DOHH2 (cell line): ENCODE measurements at regions not wholly inside any gene's neighbourhood (a gene's known extent, or its start where the extent isn't known, plus 50 kb on each side); places are given as distances from the start of the nearest gene placed in this dataset.

ENCODE experiments used
- H3F3A ChIP-seq: fragments of 200-600 bp; sonication (generic), shearing (Covaris generic); 2 replicates; pipeline ENCODE4 v1.6.0; 2016; ENCODE audit warnings: antibody characterized with exemption, mild to moderate bottlenecking; ENCODE audit not compliant: control insufficient read depth, insufficient read depth
- H3K27ac ChIP-seq: fragments of 200-600 bp; sonication (generic); 2 replicates; pipeline ENCODE4 v1.5.1; 2014; ENCODE audit warnings: low read depth, mild to moderate bottlenecking, low read length, moderate library complexity
- H3K27me3 ChIP-seq: fragments of 200-600 bp; sonication (generic); 2 replicates; pipeline ENCODE4 v1.6.1; 2014; ENCODE audit warnings: mild to moderate bottlenecking, low read length, mixed read lengths; ENCODE audit not compliant: control insufficient read depth
- H3K36me3 ChIP-seq: fragments of 200-600 bp; sonication (generic); 2 replicates; pipeline ENCODE4 v1.6.1; 2014; ENCODE audit warnings: mild to moderate bottlenecking, low read length, moderate library complexity, mixed read lengths; ENCODE audit not compliant: control insufficient read depth
- H3K4me1 ChIP-seq: fragments of 200-600 bp; sonication (generic); 2 replicates; pipeline ENCODE4 v1.6.1; 2014; ENCODE audit warnings: mild to moderate bottlenecking, low read length, mixed read lengths; ENCODE audit not compliant: control insufficient read depth
- H3K4me2 ChIP-seq: fragments of 200-600 bp; sonication (generic); 2 replicates; pipeline ENCODE4 v1.6.0; 2014; ENCODE audit warnings: mild to moderate bottlenecking, low read length, moderate library complexity
- H3K4me3 ChIP-seq: fragments of 200-600 bp; sonication (generic); 2 replicates; pipeline ENCODE4 v1.5.1; 2014; ENCODE audit warnings: mild to moderate bottlenecking, low read length, mixed read lengths
- H3K79me2 ChIP-seq: fragments of 200-600 bp; sonication (generic); 2 replicates; pipeline ENCODE4 v1.6.1; 2014; ENCODE audit warnings: mild to moderate bottlenecking, low read length, mixed read lengths; ENCODE audit not compliant: control insufficient read depth
- H3K9me2 ChIP-seq: fragments of 200-600 bp; sonication (generic); replicated peaks from 2 replicates; pipeline ENCODE4 v1.6.1; 2014; ENCODE audit warnings: mild to moderate bottlenecking, low read length, mixed read lengths; ENCODE audit not compliant: control insufficient read depth
- H3K9me3 ChIP-seq: fragments of 200-600 bp; sonication (generic); 2 replicates; pipeline ENCODE4 v1.6.1; 2014; ENCODE audit warnings: antibody characterized with exemption, low read length, mixed read lengths; ENCODE audit not compliant: control insufficient read depth, insufficient read depth
- H4K20me1 ChIP-seq: fragments of 200-600 bp; sonication (generic); 2 replicates; pipeline ENCODE4 v1.6.0; 2014; ENCODE audit warnings: low read depth, mild to moderate bottlenecking, antibody characterized with exemption, low read length, moderate library complexity; ENCODE audit not compliant: control insufficient read depth, insufficient read depth
- CTCF ChIP-seq: fragments of 200-600 bp; sonication (generic); IDR thresholded peaks from one replicate; pipeline ENCODE4 v1.5.1; 2014; ENCODE audit warnings: antibody characterized with exemption, mild to moderate bottlenecking, low read depth, low read length; ENCODE audit not compliant: poor library complexity, severe bottlenecking
- EZH2phosphoT487 ChIP-seq: fragments of 200-600 bp; sonication (generic); IDR thresholded peaks from 2 replicates; pipeline ENCODE4 v1.6.1; 2017; ENCODE audit warnings: borderline replicate concordance, mild to moderate bottlenecking, antibody characterized with exemption, low read length, moderate library complexity, mixed read lengths

- no peaks in the 10 kb centered on the region for H3K4me1 ChIP-seq
- H3K9me2 ChIP-seq, result no peaks in the 10 kb centered on the region
- no peak overlapping the region for H3K4me3 ChIP-seq
- no peak overlapping the region for H3K27ac ChIP-seq
- H4K20me1 ChIP-seq, result no peaks in the 10 kb centered on the region
- no peaks in the 10 kb centered on the region for H3K9me3 ChIP-seq
- no peaks in the 10 kb centered on the region for H3K36me3 ChIP-seq
- H3F3A ChIP-seq, result no peaks in the 10 kb centered on the region
- H3K4me2 ChIP-seq, result no peak overlapping the region
- no peaks in the 10 kb centered on the region for H3K79me2 ChIP-seq
- TF ChIP-seq CTCF, result no peak
- no peaks in the 10 kb centered on the region for H3K27me3 ChIP-seq
These were observed 92.2 kb upstream of the H2AZ1 start for GRCh38 chr4:100042235-100042634.

- no peaks in the 10 kb centered on the region for H3K9me2 ChIP-seq
- no peaks in the 10 kb centered on the region for H4K20me1 ChIP-seq
- no peaks in the 10 kb centered on the region for H3K9me3 ChIP-seq
- TF ChIP-seq CTCF (no peak), EZH2phosphoT487 (no peak)
- no peak overlapping the region for H3K4me3 ChIP-seq
- H3K27me3 ChIP-seq, result no peaks in the 10 kb centered on the region
- no peak overlapping the region for H3K27ac ChIP-seq
- H3K4me2 ChIP-seq, result no peak overlapping the region
- no peaks in the 10 kb centered on the region for H3F3A ChIP-seq
- no peaks in the 10 kb centered on the region for H3K79me2 ChIP-seq
- H3K36me3 ChIP-seq, result no peaks in the 10 kb centered on the region
- H3K4me1 ChIP-seq, result no peaks in the 10 kb centered on the region
These were observed 91.6 kb upstream of the H2AZ1 start for GRCh38 chr4:100041646-100042045.

- H3K4me2 ChIP-seq, result no peak overlapping the region
These were observed 84.1 kb upstream of the H2AZ1 start for GRCh38 chr4:100034023-100034664.

More at GRCh38 chr4:100034023-100034664, 84.1 kb upstream of the H2AZ1 start:
- Histone ChIP-seq H3K27ac (no peak overlapping the region), H3F3A (no peaks in the 10 kb centered on the region), H3K79me2 (no peaks in the 10 kb centered on the region), H4K20me1 (no peaks in the 10 kb centered on the region), H3K27me3 (no peaks in the 10 kb centered on the region), H3K36me3 (no peaks in the 10 kb centered on the region), H3K9me3 (no peaks in the 10 kb centered on the region; the same call in 1 of the 2 replicates), H3K4me1 (no peaks in the 10 kb centered on the region), H3K4me3 (no peak overlapping the region), H3K9me2 (no peaks in the 10 kb centered on the region)
- TF ChIP-seq EZH2phosphoT487, result no peak
- no peak for TF ChIP-seq CTCF
